ENCODE measurements at regions not wholly inside any gene's neighbourhood (a gene's known extent, or its start where the extent isn't known, plus 50 kb on each side); places are given as distances from the start of the nearest gene placed in this dataset.

DNA sequence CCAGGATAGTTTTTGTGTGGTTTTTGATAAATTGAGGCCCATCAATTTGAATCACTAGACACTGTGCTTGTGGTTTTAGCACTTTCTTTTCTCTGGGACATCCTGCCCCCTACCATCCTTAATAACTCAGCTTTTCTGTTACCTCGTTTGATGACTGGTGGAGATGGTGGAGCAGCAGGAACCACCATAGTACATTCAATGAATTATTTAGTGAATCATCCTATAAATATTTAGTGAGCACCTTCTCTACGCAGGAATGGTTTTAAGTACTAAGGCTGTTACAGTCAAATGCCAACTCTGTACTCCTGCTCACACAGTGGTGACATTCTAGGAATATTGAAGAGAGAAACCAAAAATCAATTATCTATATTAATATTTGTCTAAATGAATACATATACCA, 585.2 kb downstream of the HAO1 start:
- ATAC-seq = no peak
- no peaks in the 10 kb centered on the region for H3K36me3 ChIP-seq
- intact Hi-C loops (cut with DNase I; ENCODE audit: low total_unique reads) (no loop called here), in situ Hi-C loops (cut with MboI; ENCODE audit: low sequenced_read_pairs in 4 of 4) (no loop called here)
- H3K27ac ChIP-seq = no peak overlapping the region
- no peaks in the 10 kb centered on the region for H3K9me3 ChIP-seq
- H3K27me3 ChIP-seq = no peaks in the 10 kb centered on the region
- no peaks in the 10 kb centered on the region for H3K4me1 ChIP-seq
- H3K4me3 ChIP-seq = no peak overlapping the region
- no peak for DNase-seq
- TF ChIP-seq POLR2A (IDR thresholded peaks at IDR 0.05) = no peak
- TF ChIP-seq, protein P1, sequence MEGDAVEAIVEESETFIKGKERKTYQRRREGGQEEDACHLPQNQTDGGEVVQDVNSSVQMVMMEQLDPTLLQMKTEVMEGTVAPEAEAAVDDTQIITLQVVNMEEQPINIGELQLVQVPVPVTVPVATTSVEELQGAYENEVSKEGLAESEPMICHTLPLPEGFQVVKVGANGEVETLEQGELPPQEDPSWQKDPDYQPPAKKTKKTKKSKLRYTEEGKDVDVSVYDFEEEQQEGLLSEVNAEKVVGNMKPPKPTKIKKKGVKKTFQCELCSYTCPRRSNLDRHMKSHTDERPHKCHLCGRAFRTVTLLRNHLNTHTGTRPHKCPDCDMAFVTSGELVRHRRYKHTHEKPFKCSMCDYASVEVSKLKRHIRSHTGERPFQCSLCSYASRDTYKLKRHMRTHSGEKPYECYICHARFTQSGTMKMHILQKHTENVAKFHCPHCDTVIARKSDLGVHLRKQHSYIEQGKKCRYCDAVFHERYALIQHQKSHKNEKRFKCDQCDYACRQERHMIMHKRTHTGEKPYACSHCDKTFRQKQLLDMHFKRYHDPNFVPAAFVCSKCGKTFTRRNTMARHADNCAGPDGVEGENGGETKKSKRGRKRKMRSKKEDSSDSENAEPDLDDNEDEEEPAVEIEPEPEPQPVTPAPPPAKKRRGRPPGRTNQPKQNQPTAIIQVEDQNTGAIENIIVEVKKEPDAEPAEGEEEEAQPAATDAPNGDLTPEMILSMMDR (IDR thresholded peaks at IDR 0.05 in 4 of 5, conservative IDR thresholded peaks at IDR 0.05 in 1 of 5) = no peak

DNA sequence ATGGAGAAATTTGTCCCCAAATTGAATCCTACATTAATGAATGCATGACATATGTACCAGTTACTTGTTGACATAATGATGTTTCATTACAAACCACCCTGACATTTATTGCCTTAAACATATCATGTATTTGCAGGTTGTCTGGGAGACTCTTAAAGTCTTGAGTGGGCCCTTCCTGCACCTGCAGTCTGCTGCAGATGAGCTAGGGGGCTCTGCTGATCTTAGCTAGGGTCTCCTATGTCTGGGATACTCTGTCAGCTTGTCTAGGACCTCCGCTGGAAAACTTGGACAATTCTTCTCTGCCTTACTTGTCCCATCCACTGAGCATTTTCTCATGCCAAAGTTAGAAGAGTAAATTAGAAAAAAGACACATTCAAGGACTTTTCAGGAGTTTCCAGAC, 581.6 kb downstream of the HAO1 start:
- DNase-seq (no peak), ATAC-seq (no peak)
- no peaks in the 10 kb centered on the region for H3K36me3 ChIP-seq
- no peak for TF ChIP-seq POLR2A (IDR thresholded peaks at IDR 0.05)
- TF ChIP-seq, protein P1 (IDR thresholded peaks at IDR 0.05 in 4 of 5, conservative IDR thresholded peaks at IDR 0.05 in 1 of 5) = no peak
- H3K27ac ChIP-seq = no peak overlapping the region
- H3K4me1 ChIP-seq = no peaks in the 10 kb centered on the region
- no peak overlapping the region for H3K4me3 ChIP-seq
- in situ Hi-C loops (cut with MboI; ENCODE audit: low sequenced_read_pairs in 4 of 4) = no loop called here
- H3K27me3 ChIP-seq = no peaks in the 10 kb centered on the region
- H3K9me3 ChIP-seq = no peaks in the 10 kb centered on the region
- intact Hi-C loops (cut with DNase I; ENCODE audit: low total_unique reads) = no loop called here

DNA sequence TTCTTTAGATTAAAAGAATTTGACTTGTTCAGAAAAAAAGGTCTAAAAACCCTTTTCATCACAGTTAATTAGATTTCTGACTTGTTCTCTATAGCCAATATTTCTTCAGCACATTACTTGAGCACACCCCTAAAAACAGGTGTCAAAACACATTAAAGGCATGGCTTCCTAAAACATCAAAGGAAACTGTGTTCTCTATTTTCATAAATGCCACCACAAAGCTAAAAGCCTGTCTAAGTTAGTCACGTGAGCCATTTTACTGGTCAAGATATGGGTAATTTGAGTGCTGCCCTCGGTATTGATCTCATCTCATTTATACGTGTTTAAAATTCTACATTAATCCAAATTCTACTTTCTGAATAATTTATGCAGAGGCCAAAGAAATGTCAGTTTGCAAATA, 580.5 kb downstream of the HAO1 start:
- Histone ChIP-seq H3K9me3 (no peaks in the 10 kb centered on the region), H3K27ac (no peak overlapping the region), H3K36me3 (no peaks in the 10 kb centered on the region), H3K4me1 (no peaks in the 10 kb centered on the region), H3K27me3 (no peaks in the 10 kb centered on the region), H3K4me3 (no peak overlapping the region)
- DNase-seq (no peak), ATAC-seq (no peak)
- TF ChIP-seq POLR2A (IDR thresholded peaks at IDR 0.05) = no peak
- TF ChIP-seq, protein P1 (IDR thresholded peaks at IDR 0.05 in 4 of 5, conservative IDR thresholded peaks at IDR 0.05 in 1 of 5) = no peak
- intact Hi-C loops (cut with DNase I; ENCODE audit: low total_unique reads) = no loop called here
- in situ Hi-C loops (cut with MboI; ENCODE audit: low sequenced_read_pairs in 4 of 4) = no loop called here

DNA sequence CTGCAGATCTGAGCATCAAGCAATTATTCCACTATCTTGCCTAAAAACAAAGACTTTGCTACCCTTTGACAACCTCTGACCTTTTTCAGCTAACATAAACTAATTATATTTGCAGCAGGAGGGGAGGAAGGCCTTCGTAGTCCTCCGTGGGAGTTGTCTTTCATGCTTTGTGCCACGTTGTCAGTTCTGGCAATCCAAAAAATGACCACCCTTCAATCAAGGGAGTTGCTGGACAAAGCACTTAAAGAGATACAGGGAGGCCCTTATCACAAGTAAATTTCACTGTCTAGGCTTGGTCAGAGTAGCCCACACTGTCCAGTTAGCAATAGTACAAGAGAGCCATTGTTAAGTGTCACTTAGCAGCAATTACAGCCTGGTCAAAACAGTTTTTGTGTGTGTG, 578.9 kb downstream of the HAO1 start:
- Histone ChIP-seq H3K36me3 (no peaks in the 10 kb centered on the region), H3K27ac (no peak overlapping the region), H3K9me3 (no peaks in the 10 kb centered on the region), H3K27me3 (no peaks in the 10 kb centered on the region), H3K4me3 (no peak overlapping the region), H3K4me1 (no peaks in the 10 kb centered on the region)
- no peak for TF ChIP-seq POLR2A (IDR thresholded peaks at IDR 0.05)
- TF ChIP-seq, protein P1 (IDR thresholded peaks at IDR 0.05 in 4 of 5, conservative IDR thresholded peaks at IDR 0.05 in 1 of 5) = no peak
- intact Hi-C loops (cut with DNase I; ENCODE audit: low total_unique reads) = no loop called here
- ATAC-seq (no peak), DNase-seq (no peak)
- in situ Hi-C loops (cut with MboI; ENCODE audit: low sequenced_read_pairs in 4 of 4) = no loop called here

DNA sequence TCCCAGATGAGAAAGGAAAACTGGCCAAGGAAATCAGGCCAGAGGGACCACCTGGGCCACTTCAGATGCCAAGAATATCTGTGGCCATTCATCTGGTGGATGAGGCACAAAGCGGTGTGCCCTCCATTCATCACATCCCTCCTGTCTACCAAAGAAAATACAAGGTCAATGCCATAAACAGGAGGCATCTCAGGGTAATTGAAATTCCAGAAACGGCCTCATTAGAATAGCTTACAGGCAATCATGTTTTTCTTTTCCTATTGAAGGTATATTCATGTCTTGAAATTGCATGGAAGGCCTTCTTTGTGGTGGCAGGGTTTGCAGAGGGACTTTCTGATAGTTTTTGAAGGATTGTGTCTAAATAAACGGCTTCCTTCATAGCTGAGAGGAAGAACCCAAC, 578.3 kb downstream of the HAO1 start:
- in situ Hi-C loops (cut with MboI; ENCODE audit: low sequenced_read_pairs in 4 of 4) (no loop called here), intact Hi-C loops (cut with DNase I; ENCODE audit: low total_unique reads) (no loop called here)
- Histone ChIP-seq H3K27me3 (no peaks in the 10 kb centered on the region), H3K36me3 (no peaks in the 10 kb centered on the region), H3K27ac (no peak overlapping the region), H3K4me1 (no peaks in the 10 kb centered on the region), H3K4me3 (no peak overlapping the region), H3K9me3 (no peaks in the 10 kb centered on the region)
- no peak for ATAC-seq
- TF ChIP-seq, protein P1 (IDR thresholded peaks at IDR 0.05 in 4 of 5, conservative IDR thresholded peaks at IDR 0.05 in 1 of 5) = no peak
- TF ChIP-seq POLR2A (IDR thresholded peaks at IDR 0.05) = no peak
- no peak for DNase-seq
